H1 (cell line): ENCODE measurements at regions not wholly inside any gene's neighbourhood (a gene's known extent, or its start where the extent isn't known, plus 50 kb on each side); places are given as distances from the start of the nearest gene placed in this dataset.

Source experiments
- EGR1 ChIP-seq: IDR thresholded peaks from 2 replicates; pipeline ENCODE4 v1.6.1; 2011; ENCODE audit warnings: low read depth, low read length, borderline replicate concordance
- POLR2AphosphoS5 ChIP-seq: IDR thresholded peaks from 2 replicates; pipeline ENCODE4 v1.6.1; 2011; ENCODE audit warnings: low read depth, low read length
- RNF2 ChIP-seq: fragments of 200-900, 300-1000 bp; sonication (generic); IDR thresholded peaks from 2 replicates; pipeline ENCODE4 v1.7.1; 2016; ENCODE audit warnings: borderline replicate concordance, low read depth, mild to moderate bottlenecking, antibody characterized with exemption, low read length; ENCODE audit not compliant: poor library complexity, severe bottlenecking; ENCODE audit errors: missing control alignments
- RXRA ChIP-seq: IDR thresholded peaks from 2 replicates; pipeline ENCODE4 v1.6.1; 2011; ENCODE audit warnings: low read depth, mild to moderate bottlenecking, low read length, moderate library complexity; ENCODE audit not compliant: insufficient read depth
- SUZ12 ChIP-seq: fragments of 200-600 bp; sonication (generic); IDR thresholded peaks from 2 replicates; pipeline ENCODE4 v1.6.1; 2012; ENCODE audit warnings: mild to moderate bottlenecking, inconsistent platforms, low read length, moderate library complexity, mixed read lengths

- TF ChIP-seq POLR2AphosphoS5 (no peak), RNF2 (no peak), SUZ12 (no peak), RXRA (no peak), EGR1 (no peak)
- TF ChIP-seq, all 59 proteins: peak for 0
Observed at GRCh38 chr15:67897646-67898339, 57.9 kb upstream of the RNU6-1 start (continued).
